ENCODE measurements at regions not wholly inside any gene's neighbourhood (a gene's known extent, or its start where the extent isn't known, plus 50 kb on each side); places are given as distances from the start of the nearest gene placed in this dataset.

DNA sequence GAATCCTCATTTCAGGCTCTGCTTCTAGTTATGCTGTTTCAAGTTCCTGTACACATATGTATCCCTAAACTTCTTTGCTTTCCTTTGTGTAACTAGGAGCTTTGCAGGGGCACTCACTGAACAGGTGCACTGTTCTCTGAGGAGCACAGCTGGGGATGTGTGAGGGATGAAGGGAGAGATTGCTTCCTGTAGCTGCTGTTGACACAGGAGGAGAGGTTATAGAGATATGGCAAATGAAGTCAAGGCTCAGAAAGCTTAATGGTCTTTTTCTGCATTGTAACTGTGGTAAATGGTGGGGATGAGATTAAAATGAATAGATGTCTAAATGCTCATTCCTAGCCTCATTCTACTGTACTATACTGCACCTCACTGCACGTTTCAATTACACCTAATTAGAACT, 454.3 kb downstream of the BTBD3 start:
- no peak for DNase-seq (ENCODE audit: low spot score)

DNA sequence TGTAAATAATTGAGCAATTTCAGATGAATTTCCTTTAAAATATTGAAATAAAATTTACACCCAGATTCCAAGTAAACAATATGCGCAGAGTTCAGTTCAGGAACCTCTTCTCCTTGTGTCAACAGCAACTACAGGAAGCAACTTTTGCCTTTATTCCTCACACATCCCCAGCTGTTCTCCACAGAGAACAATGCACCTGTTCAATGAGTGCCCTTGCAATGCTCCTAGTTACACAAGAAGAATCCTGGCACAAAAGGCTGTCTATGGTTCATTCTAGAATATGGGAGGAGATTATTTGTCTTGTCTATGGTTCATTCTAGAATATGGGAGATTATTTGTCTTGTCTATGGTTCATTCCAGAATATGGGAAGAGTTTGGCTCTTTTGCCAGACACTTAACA, 454.9 kb downstream of the BTBD3 start:
- no peak for DNase-seq (ENCODE audit: low spot score)

DNA sequence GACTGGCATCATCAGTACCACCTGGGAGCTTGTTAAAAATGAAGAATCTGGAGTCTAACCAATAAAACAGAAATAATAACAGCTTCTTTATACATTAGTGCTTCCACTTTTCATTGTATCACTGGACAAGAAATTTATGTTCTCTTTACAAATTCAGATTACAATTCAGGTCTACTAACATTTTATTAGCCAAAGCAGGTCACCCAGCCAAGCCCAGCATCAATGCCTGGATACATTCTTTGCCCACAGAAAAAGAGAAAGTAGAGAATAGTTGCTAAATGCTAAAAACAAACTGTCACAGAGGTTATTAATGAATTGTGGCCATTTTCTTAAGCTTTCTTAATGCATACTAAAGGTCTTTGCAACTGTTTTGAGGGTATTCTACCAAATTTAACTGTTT, 458.3 kb downstream of the BTBD3 start:
- no peak for DNase-seq (ENCODE audit: low spot score)

DNA sequence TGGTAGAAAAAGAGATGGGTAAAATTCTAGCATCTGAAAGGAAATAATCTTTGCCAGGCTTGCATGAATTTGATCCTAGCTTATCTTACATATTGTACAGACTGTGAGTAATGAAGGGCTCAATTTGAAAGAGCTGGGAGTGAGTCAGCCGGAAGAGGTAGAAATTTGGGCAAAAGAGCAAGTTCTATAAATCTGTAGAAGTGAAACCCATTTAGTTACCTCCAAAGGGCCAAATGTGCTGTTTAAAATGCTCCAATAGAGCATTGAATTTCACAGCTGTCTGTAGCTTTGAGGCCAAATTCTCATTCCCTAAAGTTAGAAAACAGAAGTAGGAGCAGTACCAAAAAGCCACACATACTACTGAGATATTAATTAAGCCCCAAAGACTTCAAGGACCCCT, 466.1 kb downstream of the BTBD3 start:
- DNase-seq (ENCODE audit: low spot score): no peak

DNA sequence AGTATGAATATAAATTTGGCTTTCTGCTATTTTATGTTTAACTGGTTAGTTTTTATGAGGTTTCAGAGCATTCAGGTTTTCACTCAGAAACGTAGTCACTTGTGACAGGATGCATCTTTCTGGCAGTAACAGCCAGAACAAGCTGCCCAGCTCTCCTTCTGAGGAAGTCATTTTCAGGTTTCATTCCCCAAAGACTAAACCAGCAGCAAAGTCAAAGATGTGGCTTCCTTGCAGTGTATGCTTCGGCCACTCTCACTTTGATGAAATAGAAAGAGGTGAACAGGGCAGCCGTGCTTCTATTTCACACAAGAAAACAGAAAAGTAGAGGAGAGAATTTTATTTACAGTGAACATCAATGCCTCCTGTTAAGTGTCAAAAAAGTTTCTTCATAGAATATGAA, 469.1 kb downstream of the BTBD3 start:
- no peak for DNase-seq (ENCODE audit: low spot score)

DNA sequence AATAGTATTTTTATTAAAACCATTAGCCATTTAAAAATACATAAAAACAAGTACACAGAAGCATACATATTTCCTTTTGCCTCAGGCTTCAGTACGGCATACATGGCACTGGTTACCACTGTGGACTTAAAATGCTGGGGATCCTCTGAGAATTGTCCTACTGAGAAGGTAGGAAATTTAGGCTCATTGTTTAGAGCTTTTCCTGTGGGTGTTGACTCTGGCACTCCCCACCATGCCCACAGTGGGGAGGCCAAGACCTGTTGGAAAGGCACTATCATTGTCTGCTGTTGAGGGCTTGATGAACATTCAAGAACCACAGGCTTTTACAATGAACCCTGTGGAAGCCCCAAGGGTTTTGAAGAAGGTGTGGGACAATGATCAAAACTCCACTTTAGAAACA, 473.4 kb downstream of the BTBD3 start:
- no peak for DNase-seq (ENCODE audit: low spot score)

DNA sequence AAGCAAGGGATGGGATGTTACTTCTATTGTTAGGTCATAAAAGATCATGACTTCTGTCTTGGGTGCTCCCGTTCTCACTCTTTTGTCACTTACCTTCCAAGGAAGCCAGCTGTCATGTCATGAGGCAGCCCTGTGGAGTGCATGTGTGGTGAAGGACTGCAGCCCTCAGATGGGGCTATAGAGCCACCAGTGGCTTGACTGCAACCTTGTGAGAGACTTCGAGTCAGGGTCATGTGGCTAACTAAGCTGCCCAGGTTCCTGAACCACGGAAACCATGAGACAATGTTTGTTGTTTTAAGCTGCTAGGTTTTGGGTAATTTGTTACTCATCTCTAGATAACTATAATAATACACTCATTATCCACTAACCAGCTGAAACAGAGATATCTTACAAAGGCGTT, 477.1 kb downstream of the BTBD3 start:
- DNase-seq (ENCODE audit: low spot score): no peak

DNA sequence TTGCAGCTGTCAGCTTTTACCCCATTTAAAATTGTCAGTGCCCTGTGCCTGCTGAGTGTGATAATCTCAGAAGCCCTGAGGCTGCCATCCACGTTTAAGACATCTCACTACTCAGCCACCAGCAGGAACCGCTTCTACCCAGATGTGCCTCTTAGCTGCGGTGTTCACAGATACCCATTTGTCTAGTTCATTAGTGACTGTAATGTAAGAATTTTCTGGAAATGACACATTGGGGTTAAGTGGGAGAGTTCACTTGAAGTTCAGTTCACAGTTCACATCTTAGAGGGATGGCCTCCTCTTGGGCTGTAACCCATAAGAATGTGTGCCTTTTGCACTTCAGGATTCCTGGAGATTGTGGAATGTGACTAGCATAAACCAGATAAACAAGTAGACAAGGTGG, 477.7 kb downstream of the BTBD3 start:
- no peak for DNase-seq (ENCODE audit: low spot score)

DNA sequence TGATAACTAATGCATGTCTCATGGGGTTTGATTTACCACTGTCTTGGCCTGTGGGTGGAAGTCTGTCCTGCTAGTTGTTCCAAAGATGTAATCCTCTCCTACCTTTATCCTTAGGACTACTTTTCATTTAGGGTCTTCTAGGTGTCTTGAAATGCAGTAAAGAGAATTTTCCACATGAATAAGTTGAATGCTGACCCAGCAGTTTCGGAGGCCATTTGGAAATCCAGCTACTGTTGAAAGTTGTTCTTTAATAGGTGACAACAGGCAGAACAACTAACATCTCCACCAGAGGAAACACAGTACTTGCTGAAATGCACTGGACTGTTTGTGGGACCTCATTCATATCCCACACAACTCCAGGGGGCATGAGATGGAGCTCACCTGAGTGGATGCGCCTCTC, 478.1 kb downstream of the BTBD3 start:
- DNase-seq (ENCODE audit: low spot score): no peak

DNA sequence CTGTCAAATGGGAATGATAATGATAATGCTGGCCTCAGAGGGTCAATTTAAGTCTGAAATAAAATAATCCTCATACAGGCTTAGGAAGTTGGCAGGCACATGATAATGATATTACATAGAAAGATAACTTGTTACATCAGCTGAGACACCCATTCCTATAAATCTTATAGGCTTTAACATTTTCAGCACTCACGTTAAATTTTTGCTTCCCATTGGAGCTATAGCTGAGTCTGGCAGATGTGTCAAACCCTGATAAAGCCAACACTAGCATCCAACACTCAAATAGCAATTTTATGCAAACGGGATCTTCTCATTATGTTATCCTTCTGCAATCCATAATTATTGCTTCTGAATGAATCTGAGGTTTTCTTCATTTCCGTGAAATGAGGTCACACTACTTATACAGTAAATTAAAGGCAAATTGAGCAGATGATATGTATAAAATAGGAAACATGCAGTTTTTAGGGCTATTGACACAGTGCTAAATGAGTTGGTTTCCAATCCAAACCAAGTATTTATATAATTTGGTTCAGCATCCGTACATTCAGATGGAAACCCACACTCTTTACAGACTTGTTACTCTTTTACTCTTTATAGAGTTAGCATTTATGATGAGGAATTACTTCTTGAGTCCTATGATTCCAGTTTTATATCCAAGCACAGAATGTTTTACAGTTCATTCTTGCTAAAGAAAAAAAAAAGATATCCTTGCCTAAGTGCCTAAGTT, 481.6 kb downstream of the BTBD3 start:
- no peak for DNase-seq (ENCODE audit: low spot score)

DNA sequence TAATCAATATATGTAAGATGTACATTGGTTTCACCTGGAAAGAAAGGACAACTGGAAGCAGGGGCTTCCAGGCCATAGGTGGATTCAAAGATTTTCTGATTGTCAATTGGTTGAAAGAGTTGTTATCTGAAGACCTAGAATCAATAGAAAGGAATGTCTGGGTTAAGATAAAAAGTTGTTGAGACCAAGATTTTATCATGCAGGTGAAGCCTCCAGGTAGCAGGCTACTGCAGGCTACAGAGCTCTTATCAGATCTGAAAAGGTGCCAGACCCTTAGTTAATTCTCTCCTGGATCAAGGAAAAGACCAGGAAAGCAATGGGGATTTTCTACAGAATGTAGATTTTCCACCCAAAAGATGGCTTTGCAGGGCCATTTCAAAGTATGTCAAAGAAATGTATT, 487.2 kb downstream of the BTBD3 start:
- DNase-seq (ENCODE audit: low spot score): no peak

DNA sequence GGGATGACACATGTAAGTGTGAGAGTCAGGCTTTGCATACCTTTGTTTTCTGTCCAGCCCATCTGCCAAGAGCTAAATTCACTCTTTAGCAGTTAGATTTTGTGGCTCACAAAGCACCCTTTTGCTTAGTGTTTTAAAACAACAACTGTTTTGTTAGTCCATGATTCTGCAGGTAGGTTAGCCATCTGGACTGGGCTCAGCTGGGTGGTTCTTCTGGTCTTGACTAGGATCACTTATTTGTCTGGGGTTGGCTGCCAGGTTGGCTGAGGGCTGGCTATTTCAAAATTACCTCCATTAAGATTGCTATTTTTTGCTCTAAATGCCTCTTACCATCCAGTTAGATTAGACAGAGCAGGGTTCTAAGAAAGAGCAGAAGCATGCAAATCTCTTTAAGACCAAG, 489.3 kb downstream of the BTBD3 start:
- DNase-seq (ENCODE audit: low spot score): no peak

DNA sequence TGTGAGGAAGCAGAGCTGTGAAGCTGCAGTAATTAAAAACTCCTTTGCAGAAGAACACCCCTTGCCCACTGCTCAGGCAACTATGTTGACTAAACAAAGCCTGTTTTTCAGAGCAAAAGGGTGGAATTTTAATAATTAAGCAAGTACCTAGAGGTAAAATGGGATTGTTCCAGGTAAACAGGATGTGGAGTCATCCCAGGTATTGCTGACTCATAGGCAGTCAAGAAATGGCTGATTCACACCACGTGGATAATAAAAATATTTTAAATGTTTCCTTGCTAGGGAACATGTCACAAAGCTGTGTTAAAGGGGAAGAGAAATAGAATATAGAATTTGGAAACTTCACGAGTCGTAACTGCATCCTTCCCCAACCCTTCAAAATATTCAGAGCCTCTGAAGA, 491.8 kb downstream of the BTBD3 start:
- no peak for DNase-seq (ENCODE audit: low spot score)

DNA sequence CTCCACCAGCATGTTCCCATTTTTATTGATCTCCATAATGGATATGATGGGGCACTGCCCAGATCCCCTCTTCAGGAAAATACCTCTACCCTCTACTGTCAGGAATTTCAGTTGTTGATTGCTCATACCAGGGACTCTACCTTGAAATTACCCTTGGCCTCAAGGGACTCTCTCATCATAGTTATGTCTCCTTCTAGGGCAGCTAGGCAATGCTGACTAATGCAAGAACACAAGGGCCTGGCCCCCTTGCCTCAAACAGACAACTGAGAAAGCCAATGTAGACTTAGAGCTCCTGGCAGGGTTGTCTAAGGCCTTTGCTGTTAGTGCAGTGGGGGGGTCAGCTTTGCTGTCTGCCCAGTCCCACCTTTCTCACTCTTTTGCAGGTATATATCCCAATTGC, 493.1 kb downstream of the BTBD3 start:
- DNase-seq (ENCODE audit: low spot score): no peak

DNA sequence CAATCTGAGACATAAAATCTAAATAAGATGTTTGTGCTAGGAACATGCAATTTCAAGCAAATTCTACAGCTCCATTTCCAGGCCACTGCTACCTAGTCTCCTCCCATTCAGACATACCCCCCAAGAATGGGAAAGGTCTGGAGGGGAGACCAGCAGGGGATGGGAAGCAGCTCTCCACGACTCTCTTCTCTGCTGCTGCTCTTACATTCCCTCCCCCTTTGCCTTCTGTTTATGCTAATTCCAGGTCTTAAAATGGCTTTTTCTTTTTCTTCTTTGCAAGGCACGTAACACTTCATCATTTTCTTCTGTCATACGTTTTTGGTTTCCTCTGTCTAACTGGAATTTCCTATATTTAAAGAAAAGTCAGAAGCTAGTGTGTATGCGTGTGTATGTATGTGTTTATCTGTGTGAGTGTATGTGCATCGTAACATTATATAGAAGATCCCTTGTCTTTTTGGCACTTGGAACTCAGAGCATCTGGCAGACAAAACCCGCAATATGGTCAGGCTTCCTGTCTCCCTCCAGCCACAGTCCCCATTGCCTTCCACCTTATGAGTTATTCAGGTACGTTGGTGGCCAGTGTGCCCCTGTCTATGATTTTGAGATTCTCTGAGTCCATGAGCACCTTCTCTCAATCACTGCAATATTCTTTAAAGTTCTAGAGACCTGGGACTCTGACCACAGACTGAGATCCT, 493.7 kb downstream of the BTBD3 start:
- no peak for DNase-seq (ENCODE audit: low spot score)

DNA sequence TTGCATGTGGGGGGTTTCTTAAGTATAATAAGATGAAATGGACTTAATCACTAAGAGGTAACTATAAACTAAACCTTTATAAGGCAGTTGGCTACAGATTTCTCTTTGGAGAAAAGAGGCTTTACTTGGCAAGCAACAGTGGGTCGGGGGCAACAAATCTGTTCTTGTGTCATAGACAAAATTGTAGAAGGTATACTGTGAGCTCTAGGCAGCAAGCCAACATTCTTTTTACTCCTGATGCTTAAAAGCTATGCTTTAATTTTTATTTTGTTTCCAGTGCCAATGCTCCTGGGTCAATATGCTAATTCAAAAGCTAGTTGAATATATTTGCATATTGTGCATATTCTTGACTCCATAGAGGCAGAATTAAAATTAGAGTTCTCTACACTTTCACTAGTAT, 495.4 kb downstream of the BTBD3 start:
- DNase-seq (ENCODE audit: low spot score): no peak

DNA sequence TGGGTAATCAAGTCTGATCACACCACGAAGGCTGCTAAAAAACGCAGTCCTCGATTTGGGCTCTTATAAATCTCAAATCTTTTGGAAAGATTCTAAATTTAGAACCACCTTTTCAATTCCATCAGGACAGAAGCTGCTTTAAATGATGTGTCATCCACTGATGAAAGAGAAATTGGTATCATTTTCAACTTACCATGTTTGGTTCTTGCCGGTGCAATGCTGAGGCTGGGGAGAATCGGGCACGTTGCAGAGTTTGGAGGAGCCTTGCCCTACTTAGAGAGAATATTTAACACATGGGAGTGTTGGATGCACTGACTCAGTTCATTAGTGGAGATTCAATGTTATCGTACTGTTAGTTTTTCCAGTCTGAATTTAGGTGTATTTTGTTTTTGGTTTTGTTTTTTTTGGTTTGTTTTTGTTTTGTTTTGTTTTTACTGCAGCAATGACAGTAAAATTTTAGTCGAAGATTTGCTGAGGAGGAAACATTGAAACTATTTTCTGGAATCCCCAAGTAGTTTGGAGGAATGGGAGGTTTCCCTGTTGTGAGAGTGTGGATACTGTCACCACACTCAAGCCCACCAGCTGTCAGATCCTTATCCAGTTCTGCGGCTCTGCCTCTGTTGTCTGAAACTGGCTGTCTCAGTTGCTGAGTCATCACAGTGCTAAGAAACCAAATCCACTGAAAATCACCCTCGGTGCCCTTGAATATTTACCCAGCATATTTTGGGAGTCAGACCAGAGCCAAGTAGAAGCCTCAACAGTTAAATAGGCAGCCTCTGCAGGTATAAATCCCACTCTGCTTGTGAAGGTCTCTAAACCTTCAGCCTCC, 497.0 kb downstream of the BTBD3 start:
- no peak for DNase-seq (ENCODE audit: low spot score)

DNA sequence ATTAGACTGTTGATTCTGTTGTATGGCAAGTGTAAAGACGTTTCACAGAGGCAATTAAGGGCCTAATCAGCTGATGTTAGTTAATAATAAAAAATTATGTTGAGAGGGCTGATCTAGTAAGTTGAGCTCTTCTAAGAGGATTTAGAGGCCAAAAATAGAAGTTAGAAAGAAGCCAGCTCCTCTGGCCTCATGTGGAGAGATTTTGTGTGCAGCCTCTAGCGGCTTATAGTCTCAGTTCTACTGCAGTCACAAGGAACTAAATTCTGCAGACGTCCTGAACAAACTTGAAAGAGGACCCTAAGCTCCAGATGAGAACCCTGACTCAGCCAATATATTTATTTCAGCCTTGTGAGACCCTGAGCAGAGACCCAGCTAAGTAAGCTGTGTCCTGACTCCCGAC, 498.6 kb downstream of the BTBD3 start:
- no peak for DNase-seq (ENCODE audit: low spot score)

DNA sequence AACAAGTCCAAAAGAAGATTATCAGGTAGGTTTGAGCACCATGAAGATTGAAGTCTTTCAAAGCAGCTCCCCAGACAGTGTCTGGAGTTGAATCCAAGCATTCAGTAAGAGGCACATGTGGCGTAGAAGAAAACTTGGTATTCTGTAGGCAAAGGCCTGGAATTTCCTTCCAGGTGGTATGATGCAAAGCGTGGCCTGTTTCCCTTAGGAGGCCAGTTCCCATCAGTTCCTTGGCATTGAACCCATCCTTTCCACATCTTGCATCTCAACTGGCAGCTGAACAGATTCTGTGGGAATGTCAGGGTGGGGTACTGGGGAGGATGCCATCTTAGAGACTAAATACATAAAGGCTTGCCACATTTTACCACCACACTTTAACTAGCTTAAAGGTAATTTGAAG, 516.0 kb downstream of the BTBD3 start:
- DNase-seq (ENCODE audit: low spot score): no peak

DNA sequence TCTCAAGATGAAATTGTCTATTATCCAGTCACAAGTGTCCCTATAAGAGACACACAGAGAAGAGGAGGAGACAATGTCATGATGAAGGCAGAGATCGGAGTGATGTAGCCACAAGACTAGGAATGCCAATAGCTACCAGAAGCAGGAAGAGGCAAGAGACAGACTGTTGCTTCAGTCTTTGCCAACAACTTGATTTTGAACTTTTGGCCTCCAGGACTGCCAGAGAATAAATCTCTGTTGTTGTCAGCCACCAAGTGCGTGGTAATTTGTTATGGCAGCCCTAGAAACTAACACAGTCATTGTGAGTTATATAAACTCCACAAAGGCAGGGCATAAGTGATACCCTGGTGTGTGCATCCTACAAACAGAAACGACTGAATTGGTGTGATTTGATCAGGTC, 517.0 kb downstream of the BTBD3 start:
- no peak for DNase-seq (ENCODE audit: low spot score)

DNA sequence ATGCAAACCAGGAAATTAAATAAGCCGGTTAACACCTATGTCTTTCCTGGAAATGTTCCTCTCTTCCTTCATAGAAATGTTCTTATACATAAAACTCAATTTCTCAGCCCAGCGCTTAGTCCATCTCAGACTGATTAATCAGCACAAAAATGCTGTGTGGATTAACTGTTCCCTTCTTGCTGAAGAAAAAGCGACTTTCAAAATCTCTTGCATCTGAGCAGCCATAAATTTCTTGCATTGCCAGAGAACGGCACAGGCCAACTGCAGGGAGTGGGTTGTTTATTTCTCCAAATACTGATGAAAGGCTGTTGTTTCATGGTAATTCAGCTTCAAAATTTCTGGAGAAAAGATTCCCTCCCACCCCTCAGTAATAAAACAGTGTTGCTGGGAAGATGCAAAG, 517.6 kb downstream of the BTBD3 start:
- no peak for DNase-seq (ENCODE audit: low spot score)

DNA sequence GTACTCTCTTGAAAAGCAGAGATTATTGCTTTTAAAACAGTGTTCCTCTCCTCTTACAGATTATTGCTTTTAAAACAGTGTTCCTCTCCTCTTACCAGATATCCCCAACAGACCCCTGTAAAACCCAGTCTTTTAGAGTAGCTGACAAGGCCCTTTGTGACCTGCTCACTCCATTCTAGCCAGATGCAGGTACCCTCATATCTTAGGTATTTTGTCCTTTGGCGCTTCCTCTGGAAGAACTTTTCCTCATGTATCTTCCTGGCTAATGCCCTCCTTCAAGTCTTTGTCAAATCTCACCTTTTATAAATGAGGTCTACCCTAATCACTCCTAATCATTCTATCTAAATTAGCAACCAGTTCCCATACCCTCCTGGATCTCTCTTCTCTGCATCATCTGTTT, 536.0 kb downstream of the BTBD3 start:
- DNase-seq (ENCODE audit: low spot score): no peak

DNA sequence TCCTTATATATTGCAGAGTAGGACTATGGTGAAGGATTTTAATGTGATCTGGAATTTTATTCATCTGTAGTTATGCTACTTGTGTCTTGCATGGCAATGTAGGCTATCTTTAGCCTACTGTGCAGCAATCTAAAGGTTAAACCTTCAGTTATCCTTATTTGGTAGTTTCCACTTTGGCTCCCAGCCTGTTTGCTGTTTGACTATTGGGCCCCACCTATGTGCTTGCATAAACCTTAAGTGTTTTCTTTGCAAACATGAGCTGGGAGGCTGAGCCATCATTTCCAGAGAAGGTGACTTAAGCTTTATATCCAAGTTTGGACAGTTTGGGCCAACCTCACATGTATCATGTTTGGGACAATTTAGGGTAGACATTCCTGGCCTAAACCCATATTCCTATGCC, 537.5 kb downstream of the BTBD3 start:
- DNase-seq (ENCODE audit: low spot score): no peak

Measured in left forelimb (tissue), 1 donor.